ENCODE measurements at regions not wholly inside any gene's neighbourhood (a gene's known extent, or its start where the extent isn't known, plus 50 kb on each side); places are given as distances from the start of the nearest gene placed in this dataset.

GRCh38 chr12:93086288-93086727 lies 157.2 kb upstream of the EEA1 start:
- Histone ChIP-seq H3K4me1 (ENCODE audit: control insufficient read depth in 2 of 3, insufficient read depth in 2 of 3, low read depth in 1 of 3, low read length in 3 of 3) (peaks cover 0 to 1% (median 0%) of the 10 kb centered on the region in 3 donors), H3K9ac (ENCODE audit: low read length in 3 of 3) (no peak overlapping the region), H3K27me3 (ENCODE audit: control insufficient read depth, insufficient read depth, low read length) (no peaks in the 10 kb centered on the region), H3K36me3 (ENCODE audit: control insufficient read depth in 2 of 3, insufficient read depth in 3 of 3, low read length in 3 of 3) (no peaks in the 10 kb centered on the region), H3K9me3 (ENCODE audit: control insufficient read depth in 2 of 3, insufficient read depth in 1 of 3, low read length in 3 of 3) (peaks cover 0 to 7% (median 0%) of the 10 kb centered on the region in 3 donors), H3K4me3 (ENCODE audit: low read length in 3 of 3) (no peak overlapping the region), H3K27ac (ENCODE audit: low read depth in 2 of 2, low read length in 2 of 2) (no peak overlapping the region)
- TF ChIP-seq CTCF (IDR thresholded peaks at IDR 0.05; ENCODE audit: borderline replicate concordance, extremely low read depth, insufficient read depth): no peak
- no peak for DNase-seq
- intact Hi-C loops (cut with DNase I): no loop called here
- FAIRE-seq: no peak

DNA sequence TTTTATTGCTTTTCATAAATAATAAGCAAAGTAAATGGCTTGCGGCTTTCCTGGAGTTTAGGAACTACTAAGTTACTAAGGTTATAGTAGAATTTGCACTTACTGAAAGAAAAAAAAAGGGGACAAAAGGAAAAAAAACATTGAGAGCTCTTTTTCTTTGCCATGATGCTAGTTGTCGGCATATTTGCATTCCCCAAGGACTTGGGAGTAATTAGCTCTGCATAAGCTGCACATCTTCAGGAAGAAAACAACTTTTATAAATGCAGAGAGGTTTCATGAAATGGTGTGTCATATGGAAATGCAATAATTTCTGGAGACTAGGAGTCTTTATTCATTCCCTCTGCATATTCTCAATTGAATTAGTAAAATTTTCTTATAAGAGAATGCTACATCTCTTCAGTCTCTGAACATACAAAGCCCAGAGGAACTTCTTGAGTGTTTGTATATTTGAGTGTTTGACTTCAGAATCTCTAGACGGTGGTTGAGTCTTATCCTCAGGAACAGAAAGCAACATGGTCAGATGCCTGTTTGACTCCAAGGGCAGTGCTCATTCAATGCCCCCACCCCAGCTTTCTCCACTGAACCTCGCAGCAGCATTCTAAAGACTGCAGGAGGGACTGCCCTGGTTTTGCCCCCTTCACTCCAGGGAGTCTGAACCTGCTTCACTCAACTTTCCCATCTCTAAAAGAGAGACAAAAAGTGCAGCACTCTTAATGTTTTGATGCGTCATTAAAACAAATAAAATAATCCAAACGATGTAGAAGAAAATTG lies 158.9 kb upstream of the EEA1 start:
- no peak overlapping the region for H3K9ac ChIP-seq (ENCODE audit: low read length in 3 of 3)
- no peak for TF ChIP-seq CTCF (IDR thresholded peaks at IDR 0.05; ENCODE audit: borderline replicate concordance, extremely low read depth, insufficient read depth)
- no peak overlapping the region for H3K27ac ChIP-seq (ENCODE audit: low read depth in 2 of 2, low read length in 2 of 2)
- H3K4me1 ChIP-seq (ENCODE audit: control insufficient read depth in 2 of 3, insufficient read depth in 2 of 3, low read depth in 1 of 3, low read length in 3 of 3): no peaks in the 10 kb centered on the region
- intact Hi-C loops (cut with DNase I): no loop called here
- peaks cover 0 to 7% (median 0%) of the 10 kb centered on the region in 3 donors for H3K9me3 ChIP-seq (ENCODE audit: control insufficient read depth in 2 of 3, insufficient read depth in 1 of 3, low read length in 3 of 3)
- H3K4me3 ChIP-seq (ENCODE audit: low read length in 3 of 3): no peak overlapping the region
- no peaks in the 10 kb centered on the region for H3K27me3 ChIP-seq (ENCODE audit: control insufficient read depth, insufficient read depth, low read length)
- FAIRE-seq (no peak), DNase-seq (no peak)
- H3K36me3 ChIP-seq (ENCODE audit: control insufficient read depth in 2 of 3, insufficient read depth in 3 of 3, low read length in 3 of 3): no peaks in the 10 kb centered on the region

DNA sequence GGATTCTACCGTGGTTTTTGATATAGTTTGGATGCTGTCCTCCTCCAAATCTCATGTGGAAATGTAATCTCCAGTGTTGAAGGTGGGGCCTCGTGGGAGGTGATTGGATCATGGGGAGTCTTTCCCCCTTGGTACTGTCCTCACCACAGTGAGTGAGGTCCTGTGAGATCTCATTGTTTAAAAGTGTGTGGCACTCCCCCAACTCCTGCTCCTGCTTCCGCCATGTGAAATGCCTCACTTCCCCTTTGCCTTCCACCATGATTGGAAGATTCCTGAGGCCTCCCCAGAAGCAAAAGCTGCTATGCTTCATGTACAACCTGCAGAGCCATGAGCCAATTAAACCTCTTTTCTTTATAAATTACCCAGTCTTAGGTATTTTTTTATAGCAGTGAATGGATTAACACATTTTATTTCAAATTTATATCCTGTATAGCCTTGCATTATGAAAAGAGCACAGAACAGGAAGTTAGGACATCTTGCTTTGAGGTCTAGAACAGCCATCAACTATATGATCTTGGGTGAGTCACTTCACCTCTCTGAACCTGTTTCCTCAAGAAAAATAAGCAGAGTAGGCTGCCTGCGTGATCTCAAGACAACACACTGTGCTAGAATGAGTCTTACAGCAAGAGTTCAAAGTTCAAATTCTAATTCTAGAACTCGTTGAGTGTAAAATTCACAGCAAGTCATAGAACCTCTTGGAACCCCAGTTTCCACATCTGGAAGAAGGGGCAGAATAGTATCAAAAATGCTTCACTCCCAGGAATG lies 160.9 kb upstream of the EEA1 start:
- no peak overlapping the region for H3K4me3 ChIP-seq (ENCODE audit: low read length in 3 of 3)
- no peak overlapping the region for H3K9ac ChIP-seq (ENCODE audit: low read length in 3 of 3)
- intact Hi-C loops (cut with DNase I): no loop called here
- FAIRE-seq (no peak), DNase-seq (no peak)
- H3K36me3 ChIP-seq (ENCODE audit: control insufficient read depth in 2 of 3, insufficient read depth in 3 of 3, low read length in 3 of 3): no peaks in the 10 kb centered on the region
- H3K27me3 ChIP-seq (ENCODE audit: control insufficient read depth, insufficient read depth, low read length): no peaks in the 10 kb centered on the region
- peaks cover 0 to 7% (median 0%) of the 10 kb centered on the region in 3 donors for H3K9me3 ChIP-seq (ENCODE audit: control insufficient read depth in 2 of 3, insufficient read depth in 1 of 3, low read length in 3 of 3)
- H3K4me1 ChIP-seq (ENCODE audit: control insufficient read depth in 2 of 3, insufficient read depth in 2 of 3, low read depth in 1 of 3, low read length in 3 of 3): no peaks in the 10 kb centered on the region
- H3K27ac ChIP-seq (ENCODE audit: low read depth in 2 of 2, low read length in 2 of 2): no peak overlapping the region
- TF ChIP-seq CTCF (IDR thresholded peaks at IDR 0.05; ENCODE audit: borderline replicate concordance, extremely low read depth, insufficient read depth): no peak

Measured in kidney (tissue), 13 donors.